VCaP (cell line): ENCODE measurements at regions not wholly inside any gene's neighbourhood (a gene's known extent, or its start where the extent isn't known, plus 50 kb on each side); places are given as distances from the start of the nearest gene placed in this dataset.

ENCODE experiments used
- H3K27ac ChIP-seq: fragments of 450-650 bp; 2 replicates; pipeline ENCODE4 v1.5.1; 2017
- CTCF ChIP-seq: fragments of 450-650 bp; conservative IDR thresholded peaks from 2 replicates; pipeline ENCODE4 v1.5.1; 2017; ENCODE audit warnings: mild to moderate bottlenecking, moderate library complexity

GRCh38 chr9:126225611-126226609, 100.7 kb upstream of the MVB12B start:
- no peak overlapping the region for H3K27ac ChIP-seq
- no peak for TF ChIP-seq CTCF

- no peak for TF ChIP-seq CTCF
Observed at GRCh38 chr9:126226991-126227936, 99.4 kb upstream of the MVB12B start.

GRCh38 chr9:126228111-126228780, 98.4 kb upstream of the MVB12B start:
- no peak overlapping the region for H3K27ac ChIP-seq
- no peak for TF ChIP-seq CTCF

More at GRCh38 chr9:126226991-126227936, 99.4 kb upstream of the MVB12B start:
- no peak overlapping the region for H3K27ac ChIP-seq

GRCh38 chr9:126228781-126229444, 97.7 kb upstream of the MVB12B start:
- no peak overlapping the region for H3K27ac ChIP-seq
- peak; percentile 98 for TF ChIP-seq CTCF

GRCh38 chr9:126229501-126229900, 97.1 kb upstream of the MVB12B start:
- no peak overlapping the region for H3K27ac ChIP-seq
- no peak for TF ChIP-seq CTCF

GRCh38 chr9:126230692-126231091, 95.9 kb upstream of the MVB12B start:
- TF ChIP-seq CTCF, result no peak
- H3K27ac ChIP-seq, result no peak overlapping the region
